ENCODE measurements at regions not wholly inside any gene's neighbourhood (a gene's known extent, or its start where the extent isn't known, plus 50 kb on each side); places are given as distances from the start of the nearest gene placed in this dataset.

DNA sequence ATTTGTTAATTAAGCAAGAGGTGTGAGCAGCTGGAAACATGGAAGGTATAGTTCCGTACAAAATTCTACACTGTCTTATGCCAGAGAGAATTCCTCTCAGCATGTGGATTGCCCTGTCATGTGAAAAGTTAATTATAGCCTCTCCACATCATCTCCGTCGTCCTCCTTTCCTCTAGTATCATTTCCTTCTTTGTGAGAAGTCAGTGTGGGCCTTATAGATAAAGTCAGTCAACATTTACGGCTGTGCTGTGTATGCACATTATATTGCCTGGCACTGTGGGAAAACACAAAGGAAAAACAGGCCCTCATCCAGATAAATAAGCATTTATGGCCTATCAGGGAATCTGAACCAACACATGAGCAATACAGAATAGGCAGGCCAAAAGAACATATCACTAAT lies 236.6 kb downstream of the SEC23A start:
- no peak for DNase-seq (ENCODE audit: low read depth)
- H3K4me3 ChIP-seq (ENCODE audit: low read length) = no peak overlapping the region
- TF ChIP-seq, protein P1, sequence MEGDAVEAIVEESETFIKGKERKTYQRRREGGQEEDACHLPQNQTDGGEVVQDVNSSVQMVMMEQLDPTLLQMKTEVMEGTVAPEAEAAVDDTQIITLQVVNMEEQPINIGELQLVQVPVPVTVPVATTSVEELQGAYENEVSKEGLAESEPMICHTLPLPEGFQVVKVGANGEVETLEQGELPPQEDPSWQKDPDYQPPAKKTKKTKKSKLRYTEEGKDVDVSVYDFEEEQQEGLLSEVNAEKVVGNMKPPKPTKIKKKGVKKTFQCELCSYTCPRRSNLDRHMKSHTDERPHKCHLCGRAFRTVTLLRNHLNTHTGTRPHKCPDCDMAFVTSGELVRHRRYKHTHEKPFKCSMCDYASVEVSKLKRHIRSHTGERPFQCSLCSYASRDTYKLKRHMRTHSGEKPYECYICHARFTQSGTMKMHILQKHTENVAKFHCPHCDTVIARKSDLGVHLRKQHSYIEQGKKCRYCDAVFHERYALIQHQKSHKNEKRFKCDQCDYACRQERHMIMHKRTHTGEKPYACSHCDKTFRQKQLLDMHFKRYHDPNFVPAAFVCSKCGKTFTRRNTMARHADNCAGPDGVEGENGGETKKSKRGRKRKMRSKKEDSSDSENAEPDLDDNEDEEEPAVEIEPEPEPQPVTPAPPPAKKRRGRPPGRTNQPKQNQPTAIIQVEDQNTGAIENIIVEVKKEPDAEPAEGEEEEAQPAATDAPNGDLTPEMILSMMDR (conservative IDR thresholded peaks at IDR 0.05; ENCODE audit: low read length) = no peak

DNA sequence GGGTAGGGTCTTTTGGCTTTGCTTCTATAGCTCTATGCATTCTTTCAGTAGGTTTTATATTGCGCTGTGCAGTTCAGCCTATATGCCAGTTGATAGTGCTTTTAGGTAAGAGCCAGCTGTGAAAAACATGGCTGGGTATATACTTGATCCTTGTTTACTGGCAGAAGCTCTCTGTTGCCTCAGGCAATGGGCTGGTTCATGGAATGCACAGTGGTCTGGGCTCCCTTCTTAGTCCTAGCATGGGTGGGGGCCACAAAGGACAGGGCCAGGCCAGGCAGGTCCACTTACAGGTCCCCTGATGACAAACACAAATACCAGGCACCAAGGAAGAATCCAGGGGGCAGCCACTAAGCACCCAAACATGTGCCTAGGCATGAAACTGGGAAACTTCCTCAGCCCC lies 240.7 kb downstream of the SEC23A start:
- TF ChIP-seq, protein P1 (conservative IDR thresholded peaks at IDR 0.05; ENCODE audit: low read length) = no peak
- no peak overlapping the region for H3K4me3 ChIP-seq (ENCODE audit: low read length)
- DNase-seq (ENCODE audit: low read depth) = no peak

DNA sequence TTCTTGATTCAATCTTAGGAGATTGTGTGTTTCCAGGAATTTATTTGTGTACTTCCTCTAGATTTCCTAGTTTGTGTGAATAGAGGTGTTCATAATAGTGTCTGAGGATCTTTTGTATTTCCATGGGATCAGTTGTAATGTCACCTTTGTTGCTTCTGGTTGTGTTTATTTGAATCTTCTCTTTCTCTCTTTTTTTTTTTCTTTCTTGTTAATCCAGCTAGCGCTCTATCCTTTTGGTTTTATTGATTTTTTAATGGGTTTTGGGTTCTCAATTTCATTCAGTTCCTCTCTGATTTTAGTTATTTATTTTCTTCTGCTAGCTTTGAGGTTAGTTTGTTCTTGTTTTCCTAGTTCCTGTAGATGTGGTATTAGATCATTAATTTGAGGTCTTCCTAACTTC lies 242.5 kb downstream of the SEC23A start:
- DNase-seq (ENCODE audit: low read depth) = no peak
- TF ChIP-seq, protein P1 (conservative IDR thresholded peaks at IDR 0.05; ENCODE audit: low read length) = no peak
- no peak overlapping the region for H3K4me3 ChIP-seq (ENCODE audit: low read length)

DNA sequence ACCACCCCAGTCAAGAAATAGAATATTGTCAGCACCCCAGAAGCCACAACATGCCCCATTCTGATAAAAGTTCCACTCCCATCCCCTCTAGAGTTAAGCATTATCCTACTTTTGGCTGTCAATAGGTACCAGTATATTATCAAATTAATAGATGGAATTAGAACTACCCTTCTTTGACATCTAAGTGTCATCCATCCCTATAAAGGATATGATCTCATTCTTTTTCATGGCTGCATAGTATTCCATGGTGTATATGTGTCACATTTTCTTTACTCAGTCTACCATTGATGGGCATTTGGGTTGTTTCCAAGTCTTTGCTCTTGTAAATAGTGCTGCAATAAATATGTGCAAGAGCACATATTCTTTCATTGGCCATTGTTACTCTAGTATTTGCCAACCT lies 246.2 kb downstream of the SEC23A start:
- TF ChIP-seq, protein P1 (conservative IDR thresholded peaks at IDR 0.05; ENCODE audit: low read length) = no peak
- DNase-seq (ENCODE audit: low read depth) = no peak
- H3K4me3 ChIP-seq (ENCODE audit: low read length) = no peak overlapping the region

- DNase-seq (ENCODE audit: low read depth) = no peak
- H3K4me3 ChIP-seq (ENCODE audit: low read length) = no peak overlapping the region
- TF ChIP-seq, protein P1 (conservative IDR thresholded peaks at IDR 0.05; ENCODE audit: low read length) = no peak
These were observed 247.5 kb downstream of the SEC23A start for GRCh38 chr14:38855513-38855912.

DNA sequence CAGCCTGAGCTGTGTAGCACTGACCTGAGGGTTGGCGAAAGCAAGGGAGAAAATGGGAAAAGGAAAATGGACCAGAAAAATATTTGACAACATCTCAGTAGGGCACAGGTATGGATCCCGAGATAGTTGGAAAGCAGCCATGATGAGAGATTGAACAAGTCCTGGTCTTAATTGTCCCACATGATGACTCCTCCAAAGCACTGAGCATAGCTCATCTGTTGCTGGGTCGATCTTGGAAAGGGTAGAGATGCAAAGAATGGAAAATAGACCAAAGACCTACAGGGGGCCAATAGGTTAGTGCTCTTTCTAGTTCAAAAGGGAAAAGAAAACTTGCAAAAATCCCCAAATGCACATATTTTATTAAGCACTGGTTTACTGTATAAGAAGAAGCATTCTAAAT lies 251.9 kb downstream of the SEC23A start:
- DNase-seq (ENCODE audit: low read depth) = no peak
- H3K4me3 ChIP-seq (ENCODE audit: low read length) = no peak overlapping the region
- TF ChIP-seq, protein P1 (conservative IDR thresholded peaks at IDR 0.05; ENCODE audit: low read length) = no peak

GRCh38 chr14:38850664-38851063 lies 252.4 kb downstream of the SEC23A start:
- DNase-seq (ENCODE audit: low read depth) = no peak
- H3K4me3 ChIP-seq (ENCODE audit: low read length) = no peak overlapping the region
- TF ChIP-seq, protein P1 (conservative IDR thresholded peaks at IDR 0.05; ENCODE audit: low read length) = no peak
